HFFc6 (cell line): ENCODE measurements at regions not wholly inside any gene's neighbourhood (a gene's known extent, or its start where the extent isn't known, plus 50 kb on each side); places are given as distances from the start of the nearest gene placed in this dataset.

ENCODE experiments used
- DNase-seq: peaks from one replicate; pipeline ENCODE4 v3.0.0-alpha.2; 2018
- H3K27ac Mint-ChIP-seq: 2 replicates; pipeline ENCODE4 v1.8.0; 2020; ENCODE audit warnings: mild to moderate bottlenecking, mixed read lengths
- H3K27me3 Mint-ChIP-seq: 2 replicates; pipeline ENCODE4 v1.8.0; 2021; ENCODE audit warnings: mild to moderate bottlenecking, moderate library complexity, mixed read lengths; ENCODE audit not compliant: insufficient read depth
- H3K36me3 Mint-ChIP-seq: 2 replicates; pipeline ENCODE4 v1.8.0; 2021; ENCODE audit warnings: low read depth, mixed read lengths
- H3K4me1 Mint-ChIP-seq: 2 replicates; pipeline ENCODE4 v1.8.0; 2020; ENCODE audit warnings: low read depth, mixed read lengths
- H3K4me3 Mint-ChIP-seq: 2 replicates; pipeline ENCODE4 v1.8.0; 2020; ENCODE audit warnings: mild to moderate bottlenecking, moderate library complexity, mixed read lengths
- H3K9me3 Mint-ChIP-seq: 2 replicates; pipeline ENCODE4 v1.8.0; 2020; ENCODE audit warnings: mild to moderate bottlenecking, mixed read lengths
- TF ChIP-seq, protein P1 (sequence below): fragments of 200-600 bp; sonication (generic); IDR thresholded peaks from 2 replicates; pipeline ENCODE4 v1.5.0; 2021; ENCODE audit warnings: antibody characterized with exemption, mild to moderate bottlenecking

DNA sequence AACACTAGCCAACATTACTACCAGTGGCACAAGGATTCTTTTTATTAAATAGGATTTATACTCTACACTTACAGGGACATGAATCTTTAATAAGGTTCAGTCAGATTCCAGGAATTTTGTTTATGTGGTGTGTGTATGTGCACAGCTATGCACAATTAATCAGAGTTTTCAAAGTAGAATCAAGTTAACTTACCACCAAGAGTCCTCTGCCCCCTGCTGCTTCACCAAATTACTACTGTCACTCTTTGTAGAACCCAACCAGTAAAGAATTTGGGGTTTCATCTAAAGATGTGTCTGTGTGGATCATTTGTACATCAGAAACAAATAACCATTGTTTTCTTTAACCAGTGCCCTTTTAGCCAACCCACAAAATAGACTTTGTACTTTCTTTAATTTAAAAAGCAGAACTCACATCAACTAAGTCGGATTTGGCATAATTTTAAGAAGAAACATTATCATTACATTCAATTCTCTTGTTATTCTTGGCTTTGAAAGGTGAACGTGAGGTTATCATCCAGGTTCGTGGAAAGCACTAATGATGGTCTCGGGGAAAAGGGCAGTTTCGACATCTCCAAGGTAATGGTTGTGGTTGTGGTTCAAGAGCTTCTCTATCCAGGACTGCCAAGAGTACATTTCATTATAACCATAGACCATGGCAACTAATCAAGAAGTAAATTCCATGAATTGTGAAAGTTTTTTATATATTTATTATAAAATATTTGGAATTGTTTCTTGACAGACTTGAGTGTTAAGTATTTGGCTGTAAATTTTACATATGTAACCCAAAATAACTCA lies 514.3 kb upstream of the ID4 start:
- Mint-ChIP-seq H3K4me1 (no peaks in the 10 kb centered on the region), H3K27ac (no peak overlapping the region), H3K4me3 (no peak overlapping the region), H3K36me3 (no peaks in the 10 kb centered on the region), H3K9me3 (peaks cover 12% of the 10 kb centered on the region), H3K27me3 (no peaks in the 10 kb centered on the region)
- TF ChIP-seq, protein P1, sequence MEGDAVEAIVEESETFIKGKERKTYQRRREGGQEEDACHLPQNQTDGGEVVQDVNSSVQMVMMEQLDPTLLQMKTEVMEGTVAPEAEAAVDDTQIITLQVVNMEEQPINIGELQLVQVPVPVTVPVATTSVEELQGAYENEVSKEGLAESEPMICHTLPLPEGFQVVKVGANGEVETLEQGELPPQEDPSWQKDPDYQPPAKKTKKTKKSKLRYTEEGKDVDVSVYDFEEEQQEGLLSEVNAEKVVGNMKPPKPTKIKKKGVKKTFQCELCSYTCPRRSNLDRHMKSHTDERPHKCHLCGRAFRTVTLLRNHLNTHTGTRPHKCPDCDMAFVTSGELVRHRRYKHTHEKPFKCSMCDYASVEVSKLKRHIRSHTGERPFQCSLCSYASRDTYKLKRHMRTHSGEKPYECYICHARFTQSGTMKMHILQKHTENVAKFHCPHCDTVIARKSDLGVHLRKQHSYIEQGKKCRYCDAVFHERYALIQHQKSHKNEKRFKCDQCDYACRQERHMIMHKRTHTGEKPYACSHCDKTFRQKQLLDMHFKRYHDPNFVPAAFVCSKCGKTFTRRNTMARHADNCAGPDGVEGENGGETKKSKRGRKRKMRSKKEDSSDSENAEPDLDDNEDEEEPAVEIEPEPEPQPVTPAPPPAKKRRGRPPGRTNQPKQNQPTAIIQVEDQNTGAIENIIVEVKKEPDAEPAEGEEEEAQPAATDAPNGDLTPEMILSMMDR, result no peak
- DNase-seq, result no peak

DNA sequence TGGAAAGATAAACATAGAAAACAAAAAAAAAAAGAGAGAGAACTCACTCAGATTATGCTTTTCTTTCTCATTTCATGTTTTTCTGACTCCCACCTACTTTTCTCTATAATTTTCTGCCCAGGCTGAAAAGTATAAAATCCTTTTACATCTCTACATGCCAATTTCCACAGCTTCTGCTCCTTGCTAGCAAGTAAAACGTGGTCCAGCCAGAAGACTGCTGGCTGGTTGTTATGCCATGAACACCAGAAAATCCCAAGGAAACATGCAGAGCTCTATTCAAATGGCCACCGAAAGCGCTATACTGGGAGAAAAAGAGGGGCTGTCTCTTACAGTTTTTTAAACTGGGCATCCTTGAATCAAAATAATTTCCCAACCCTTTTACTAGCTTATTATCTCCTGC lies 512.8 kb upstream of the ID4 start:
- Mint-ChIP-seq H3K9me3 (peaks cover 8% of the 10 kb centered on the region), H3K4me1 (no peaks in the 10 kb centered on the region), H3K36me3 (no peaks in the 10 kb centered on the region), H3K27ac (no peak overlapping the region), H3K4me3 (no peak overlapping the region), H3K27me3 (no peaks in the 10 kb centered on the region)
- TF ChIP-seq, protein P1, result no peak
- no peak for DNase-seq

DNA sequence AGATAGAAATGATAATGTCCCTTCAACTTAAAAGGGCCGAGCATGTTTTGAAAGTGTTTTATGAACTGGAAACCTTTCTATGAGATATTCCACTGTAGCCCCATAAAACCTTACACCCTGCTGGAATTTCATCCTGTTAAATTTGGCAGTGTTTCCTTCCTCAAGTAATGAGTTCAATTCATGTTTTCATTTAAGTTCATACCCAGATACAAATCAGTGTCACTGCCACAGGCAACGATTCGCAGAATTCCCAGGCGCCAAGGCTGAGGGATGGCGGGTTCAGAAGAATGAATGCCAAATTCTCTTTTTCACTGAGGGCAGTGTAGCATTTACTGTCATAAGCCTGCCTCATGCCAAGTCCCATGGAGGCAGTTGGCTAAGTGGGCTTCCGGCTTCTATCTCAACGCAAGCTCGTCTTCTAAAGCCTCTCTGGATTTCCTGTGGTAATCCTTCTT lies 511.8 kb upstream of the ID4 start:
- Mint-ChIP-seq H3K36me3 (no peaks in the 10 kb centered on the region), H3K27ac (no peak overlapping the region), H3K4me3 (no peak overlapping the region), H3K27me3 (no peaks in the 10 kb centered on the region), H3K9me3 (peaks cover 4% of the 10 kb centered on the region), H3K4me1 (no peaks in the 10 kb centered on the region)
- no peak for DNase-seq
- TF ChIP-seq, protein P1, result no peak

DNA sequence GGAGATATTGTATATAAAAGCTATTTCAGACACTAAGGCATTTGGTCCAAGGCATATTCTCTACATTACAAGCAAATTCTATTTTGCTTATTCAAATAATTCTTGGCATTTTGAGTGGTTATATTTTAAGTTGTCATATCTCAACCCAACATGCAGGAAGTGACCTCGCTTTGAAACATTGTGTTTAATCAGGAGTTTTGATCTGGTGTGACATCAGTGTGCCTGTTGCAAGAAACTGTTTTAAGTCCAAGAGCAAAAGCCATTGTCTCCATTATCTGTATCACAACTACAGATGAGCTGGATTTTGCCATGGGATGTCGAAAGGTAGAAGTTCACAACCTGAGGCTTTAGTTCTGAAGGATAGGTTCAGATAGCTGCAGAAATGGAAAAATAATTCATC lies 509.9 kb upstream of the ID4 start:
- no peaks in the 10 kb centered on the region for H3K27me3 Mint-ChIP-seq
- DNase-seq, result no peak
- H3K4me3 Mint-ChIP-seq, result no peak overlapping the region
- no peaks in the 10 kb centered on the region for H3K36me3 Mint-ChIP-seq
- TF ChIP-seq, protein P1, result no peak
- H3K4me1 Mint-ChIP-seq, result no peaks in the 10 kb centered on the region
- H3K9me3 Mint-ChIP-seq, result no peaks in the 10 kb centered on the region; the same call in 1 of the 2 replicates
- H3K27ac Mint-ChIP-seq, result no peak overlapping the region

DNA sequence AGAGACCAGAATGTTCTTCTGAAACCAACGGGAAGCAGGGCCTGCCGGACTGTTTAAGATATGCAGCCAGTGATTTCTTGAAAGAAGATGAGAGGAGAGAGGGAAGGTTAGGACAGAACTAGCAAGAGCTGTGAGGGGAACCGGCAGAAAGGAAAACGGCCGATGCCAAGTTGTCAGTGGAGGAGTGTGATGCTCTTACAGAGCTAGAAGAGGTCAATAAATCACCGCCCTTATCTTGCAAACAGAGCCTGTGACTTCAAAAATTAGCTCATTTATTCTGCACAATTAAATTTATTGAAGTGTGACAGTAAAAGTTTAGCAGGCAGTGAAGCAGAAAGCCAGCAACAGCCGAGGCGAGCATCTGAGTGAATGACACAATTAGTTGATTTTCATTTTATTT lies 509.5 kb upstream of the ID4 start:
- no peak for DNase-seq
- no peaks in the 10 kb centered on the region; the same call in 1 of the 2 replicates for H3K9me3 Mint-ChIP-seq
- H3K27me3 Mint-ChIP-seq, result no peaks in the 10 kb centered on the region
- H3K36me3 Mint-ChIP-seq, result no peaks in the 10 kb centered on the region
- H3K4me3 Mint-ChIP-seq, result no peak overlapping the region
- no peaks in the 10 kb centered on the region for H3K4me1 Mint-ChIP-seq
- TF ChIP-seq, protein P1, result no peak
- no peak overlapping the region for H3K27ac Mint-ChIP-seq
